KMS-11 (cell line): ENCODE measurements at regions not wholly inside any gene's neighbourhood (a gene's known extent, or its start where the extent isn't known, plus 50 kb on each side); places are given as distances from the start of the nearest gene placed in this dataset.

Source experiments
- H2AFZ ChIP-seq: fragments of 200-600 bp; sonication (generic); 2 replicates; pipeline ENCODE4 v1.6.1; 2016; ENCODE audit warnings: antibody characterized with exemption, mixed run types, low read depth
- H3K27ac ChIP-seq: fragments of 200-600 bp; sonication (generic); 2 replicates; pipeline ENCODE4 v1.6.1; 2016; ENCODE audit warnings: mild to moderate bottlenecking, mixed run types
- H3K27me3 ChIP-seq: fragments of 200-600 bp; sonication (generic); 2 replicates; pipeline ENCODE4 v1.6.1; 2017; ENCODE audit warnings: mild to moderate bottlenecking, low read depth, mixed run types, moderate library complexity; ENCODE audit not compliant: insufficient read depth
- H3K36me3 ChIP-seq: fragments of 200-600 bp; sonication (generic); 2 replicates; pipeline ENCODE4 v1.6.1; 2017; ENCODE audit warnings: mild to moderate bottlenecking, mixed run types; ENCODE audit not compliant: insufficient read depth
- H3K4me1 ChIP-seq: fragments of 200-600 bp; sonication (generic); 2 replicates; pipeline ENCODE4 v1.6.1; 2016; ENCODE audit warnings: mild to moderate bottlenecking, low read depth, mixed run types; ENCODE audit not compliant: poor library complexity, severe bottlenecking
- H3K4me2 ChIP-seq: fragments of 200-600 bp; sonication (generic); 2 replicates; pipeline ENCODE4 v1.7.0; 2016; ENCODE audit warnings: mild to moderate bottlenecking, mixed run types
- H3K4me3 ChIP-seq: fragments of 200-600 bp; sonication (generic); IDR thresholded peaks from 2 replicates; pipeline ENCODE4 v1.6.1; 2017; ENCODE audit warnings: low read depth, low read length, mixed read lengths; ENCODE audit not compliant: insufficient read depth
- H3K79me2 ChIP-seq: fragments of 200-600 bp; sonication (generic); 2 replicates; pipeline ENCODE4 v1.6.1; 2016; ENCODE audit warnings: low read depth, mixed run types; ENCODE audit not compliant: insufficient read depth
- H3K9ac ChIP-seq: fragments of 200-600 bp; sonication (generic); 2 replicates; pipeline ENCODE4 v1.6.1; 2016; ENCODE audit warnings: mild to moderate bottlenecking, mixed run types
- H4K20me1 ChIP-seq: fragments of 200-600 bp; sonication (generic); 2 replicates; pipeline ENCODE4 v1.6.1; 2016; ENCODE audit warnings: mild to moderate bottlenecking, mixed run types; ENCODE audit not compliant: insufficient read depth
- CTCF ChIP-seq: fragments of 200-600 bp; sonication (generic); conservative IDR thresholded peaks from 2 replicates; pipeline ENCODE4 v1.6.1; 2017; ENCODE audit warnings: low read depth, mild to moderate bottlenecking, antibody characterized with exemption, low read length, moderate library complexity, mixed read lengths

GRCh38 chr13:44184740-44185139, 188.9 kb upstream of the SERP2 start:
- Histone ChIP-seq H3K36me3 (no peaks in the 10 kb centered on the region), H4K20me1 (no peaks in the 10 kb centered on the region), H3K4me1 (no peaks in the 10 kb centered on the region), H3K27me3 (no peaks in the 10 kb centered on the region), H3K79me2 (no peaks in the 10 kb centered on the region), H3K9ac (no peak overlapping the region), H3K4me3 (no peak overlapping the region), H2AFZ (no peak overlapping the region), H3K4me2 (no peak overlapping the region), H3K27ac (no peak overlapping the region)
- TF ChIP-seq CTCF: no peak

- Histone ChIP-seq H3K4me1 (no peaks in the 10 kb centered on the region), H3K36me3 (no peaks in the 10 kb centered on the region), H2AFZ (no peak overlapping the region), H4K20me1 (no peaks in the 10 kb centered on the region), H3K27me3 (no peaks in the 10 kb centered on the region), H3K79me2 (no peaks in the 10 kb centered on the region), H3K4me3 (no peak overlapping the region), H3K27ac (no peak overlapping the region), H3K9ac (no peak overlapping the region), H3K4me2 (no peak overlapping the region)
- TF ChIP-seq CTCF: no peak
Observed at GRCh38 chr13:44188257-44188656, 185.4 kb upstream of the SERP2 start.

- Histone ChIP-seq H3K27me3 (no peaks in the 10 kb centered on the region), H4K20me1 (no peaks in the 10 kb centered on the region), H3K4me2 (no peak overlapping the region), H3K4me3 (no peak overlapping the region), H3K27ac (no peak overlapping the region), H3K9ac (no peak overlapping the region), H3K36me3 (no peaks in the 10 kb centered on the region), H3K79me2 (no peaks in the 10 kb centered on the region), H2AFZ (no peak overlapping the region), H3K4me1 (no peaks in the 10 kb centered on the region)
- TF ChIP-seq CTCF: no peak
Observed at GRCh38 chr13:44189085-44189484, 184.5 kb upstream of the SERP2 start.

- no peak overlapping the region for H2AFZ ChIP-seq
- no peaks in the 10 kb centered on the region for H4K20me1 ChIP-seq
- H3K27me3 ChIP-seq: no peaks in the 10 kb centered on the region
- H3K4me2 ChIP-seq: no peak overlapping the region
- no peak overlapping the region for H3K9ac ChIP-seq
- no peaks in the 10 kb centered on the region for H3K36me3 ChIP-seq
- no peak overlapping the region for H3K27ac ChIP-seq
- no peaks in the 10 kb centered on the region for H3K4me1 ChIP-seq
- no peak for TF ChIP-seq CTCF
- no peak overlapping the region for H3K4me3 ChIP-seq
- no peaks in the 10 kb centered on the region for H3K79me2 ChIP-seq
Observed at GRCh38 chr13:44191103-44191502, 182.5 kb upstream of the SERP2 start.
